Fibroblast of the aortic adventitia (primary cell): ENCODE measurements at regions not wholly inside any gene's neighbourhood (a gene's known extent, or its start where the extent isn't known, plus 50 kb on each side); places are given as distances from the start of the nearest gene placed in this dataset.

Source experiments
- DNase-seq: peaks from one replicate; pipeline ENCODE4 v3.0.0-alpha.2; 2010; ENCODE audit warnings: low read depth
- H3K4me3 ChIP-seq: 2 replicates; pipeline ENCODE4 v1.5.1; 2011; ENCODE audit warnings: low read depth, mild to moderate bottlenecking, control low read depth, low read length, moderate library complexity
- TF ChIP-seq, protein P1 (sequence below): IDR thresholded peaks from 2 replicates; pipeline ENCODE4 v1.5.1; 2011; ENCODE audit warnings: mild to moderate bottlenecking, low read length, control low read depth, inconsistent platforms; ENCODE audit not compliant: insufficient read depth

DNA sequence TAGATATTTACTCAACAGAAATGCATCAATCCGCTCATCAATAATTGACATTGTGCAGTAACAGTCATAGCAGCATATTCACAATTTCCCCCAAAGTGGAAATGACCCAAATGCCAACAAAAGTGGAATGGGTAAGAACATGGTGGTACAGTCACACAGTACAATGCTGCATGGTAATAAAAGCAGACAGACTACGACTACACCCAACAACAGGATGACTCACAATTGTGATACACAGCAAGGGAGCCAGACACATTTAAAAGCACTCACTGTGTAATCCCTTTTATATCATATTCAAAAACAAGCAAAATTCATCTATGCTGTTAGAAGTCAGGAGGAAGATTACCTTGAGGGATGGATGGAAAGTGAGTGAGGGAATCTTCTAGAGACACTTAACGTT, 76.5 kb upstream of the NUDT7 start:
- DNase-seq, result no peak
- no peak overlapping the region for H3K4me3 ChIP-seq
- TF ChIP-seq, protein P1, sequence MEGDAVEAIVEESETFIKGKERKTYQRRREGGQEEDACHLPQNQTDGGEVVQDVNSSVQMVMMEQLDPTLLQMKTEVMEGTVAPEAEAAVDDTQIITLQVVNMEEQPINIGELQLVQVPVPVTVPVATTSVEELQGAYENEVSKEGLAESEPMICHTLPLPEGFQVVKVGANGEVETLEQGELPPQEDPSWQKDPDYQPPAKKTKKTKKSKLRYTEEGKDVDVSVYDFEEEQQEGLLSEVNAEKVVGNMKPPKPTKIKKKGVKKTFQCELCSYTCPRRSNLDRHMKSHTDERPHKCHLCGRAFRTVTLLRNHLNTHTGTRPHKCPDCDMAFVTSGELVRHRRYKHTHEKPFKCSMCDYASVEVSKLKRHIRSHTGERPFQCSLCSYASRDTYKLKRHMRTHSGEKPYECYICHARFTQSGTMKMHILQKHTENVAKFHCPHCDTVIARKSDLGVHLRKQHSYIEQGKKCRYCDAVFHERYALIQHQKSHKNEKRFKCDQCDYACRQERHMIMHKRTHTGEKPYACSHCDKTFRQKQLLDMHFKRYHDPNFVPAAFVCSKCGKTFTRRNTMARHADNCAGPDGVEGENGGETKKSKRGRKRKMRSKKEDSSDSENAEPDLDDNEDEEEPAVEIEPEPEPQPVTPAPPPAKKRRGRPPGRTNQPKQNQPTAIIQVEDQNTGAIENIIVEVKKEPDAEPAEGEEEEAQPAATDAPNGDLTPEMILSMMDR, result no peak

DNA sequence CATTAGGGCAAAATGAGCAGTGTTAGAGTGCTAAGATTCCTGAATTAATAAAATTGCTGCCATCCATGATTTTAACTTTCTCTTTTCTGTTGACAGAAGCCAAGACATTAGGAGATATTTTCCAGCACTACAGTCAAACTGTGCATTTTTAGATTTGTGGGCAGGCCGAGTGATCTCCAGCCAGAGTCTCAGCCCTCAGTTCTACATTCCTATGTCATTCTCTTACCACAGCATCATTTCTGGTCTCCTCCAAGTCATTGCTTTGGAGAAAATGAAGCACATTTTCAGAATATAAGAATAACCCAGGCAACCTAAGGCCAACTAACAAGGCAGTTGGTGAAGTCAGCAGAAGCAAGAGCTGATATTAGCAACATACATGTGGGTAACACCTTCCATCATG, 74.6 kb upstream of the NUDT7 start:
- peak; percentile 43 for DNase-seq
- no peak overlapping the region for H3K4me3 ChIP-seq
- TF ChIP-seq, protein P1, result no peak

DNA sequence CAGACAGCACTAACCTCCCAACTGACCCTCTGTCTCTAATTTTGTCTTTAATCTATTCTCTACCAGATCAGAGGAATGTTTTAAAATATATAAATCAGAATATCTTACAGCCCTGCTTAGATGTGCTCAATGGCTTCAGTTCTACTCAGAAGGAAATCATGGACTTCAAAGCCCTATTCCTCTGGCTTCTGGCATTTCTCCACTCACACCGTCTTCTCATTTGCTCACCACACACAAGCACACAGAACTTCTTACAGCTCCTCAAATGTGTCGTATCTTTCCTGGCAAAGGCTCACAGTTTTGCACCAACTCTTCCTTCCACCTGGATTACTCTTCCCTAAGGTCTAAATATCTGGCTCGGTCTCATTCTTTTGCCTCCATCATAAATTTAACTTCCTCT, 71.6 kb upstream of the NUDT7 start:
- TF ChIP-seq, protein P1, result no peak
- DNase-seq, result no peak
- H3K4me3 ChIP-seq, result no peak overlapping the region

DNA sequence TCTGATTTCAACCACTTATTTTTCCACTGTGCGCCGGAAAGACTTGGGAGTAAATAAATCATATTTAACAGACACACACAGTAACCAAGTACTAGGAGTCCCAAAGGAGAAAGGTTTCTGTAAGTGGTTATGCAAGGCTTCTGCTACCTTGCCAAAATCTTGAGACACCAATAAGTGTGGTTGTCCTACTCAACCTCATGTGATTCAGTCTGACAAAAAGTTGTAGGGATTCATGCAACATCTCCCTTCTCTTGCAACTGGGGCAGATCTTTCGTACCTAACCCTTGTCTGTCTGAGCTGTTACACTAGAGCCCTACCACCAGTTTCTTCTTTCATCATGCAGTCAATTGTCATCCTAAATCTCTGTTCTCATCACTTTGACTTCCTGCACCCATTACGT, 69.9 kb upstream of the NUDT7 start:
- TF ChIP-seq, protein P1, result no peak
- peak; percentile 49 for DNase-seq

DNA sequence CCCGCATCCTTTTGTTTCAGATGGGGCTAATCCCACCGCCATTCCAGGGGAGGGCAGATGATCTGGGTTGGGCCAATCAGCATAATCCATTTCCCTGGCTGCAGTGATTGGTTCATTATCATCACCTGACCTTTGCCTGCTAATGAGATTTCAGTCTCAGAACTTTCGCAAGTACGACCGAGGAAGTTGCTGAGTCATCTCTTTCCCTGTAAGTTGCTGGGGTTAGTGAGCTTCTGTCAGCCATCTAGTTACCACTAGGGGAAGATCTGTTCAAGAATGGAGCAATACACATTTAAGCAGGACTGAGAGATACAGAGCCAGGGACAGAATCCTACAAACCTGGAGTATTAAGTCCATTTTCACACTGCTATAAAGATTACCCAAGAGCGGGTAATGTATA, 65.3 kb upstream of the NUDT7 start:
- no peak overlapping the region for H3K4me3 ChIP-seq
- peak; percentile 17 for DNase-seq
- TF ChIP-seq, protein P1, result no peak

More for the DNA sequence above, 69.9 kb upstream of the NUDT7 start:
- no peak overlapping the region for H3K4me3 ChIP-seq

DNA sequence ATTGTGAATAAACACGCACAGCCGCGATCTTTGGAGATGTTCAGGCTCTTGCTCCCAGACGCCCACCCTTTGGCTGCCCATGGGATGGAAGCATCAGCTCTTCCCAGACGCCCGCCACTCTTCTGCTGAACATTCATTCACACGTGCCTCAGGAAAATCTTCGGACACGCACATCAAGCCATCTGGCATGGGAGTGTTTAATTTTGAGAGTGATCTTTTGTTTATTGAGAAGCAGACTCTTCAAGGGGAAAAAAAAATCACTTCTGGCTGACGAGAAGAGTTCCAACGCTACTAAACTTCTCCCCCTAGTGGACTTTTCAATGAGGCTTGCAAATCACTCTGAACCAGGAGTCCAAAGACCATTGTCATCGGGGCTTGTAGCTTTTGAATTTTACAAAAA, 62.0 kb upstream of the NUDT7 start:
- TF ChIP-seq, protein P1, result peak; percentile 82
- peak overlapping the region; percentile 47 for H3K4me3 ChIP-seq
- DNase-seq, result peak; percentile 76

DNA sequence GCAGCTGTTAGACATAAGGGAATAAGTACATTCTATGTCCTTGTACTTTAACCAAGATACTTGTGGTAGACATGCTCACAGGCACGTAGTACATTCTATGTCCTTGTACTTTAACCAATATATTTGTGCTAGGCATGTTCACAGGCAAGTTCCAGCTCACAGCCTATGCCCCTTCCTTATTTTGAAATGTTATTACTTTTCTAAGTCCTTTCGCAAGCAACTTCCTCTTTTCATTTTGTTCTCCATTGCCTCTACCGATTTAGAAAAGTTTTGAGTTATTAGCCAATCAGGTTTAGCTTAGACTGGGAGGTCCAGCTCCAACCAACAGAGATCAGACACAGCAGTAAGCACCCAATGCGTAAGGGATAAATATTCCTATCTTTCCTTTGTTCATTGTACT, 60.1 kb upstream of the NUDT7 start:
- no peak for DNase-seq
- no peak overlapping the region for H3K4me3 ChIP-seq
- TF ChIP-seq, protein P1, result no peak
